HCT116 (cell line): ENCODE measurements at regions not wholly inside any gene's neighbourhood (a gene's known extent, or its start where the extent isn't known, plus 50 kb on each side); places are given as distances from the start of the nearest gene placed in this dataset.

Experiments
- ATAC-seq: fragments of 200-7000 bp; cut with Tn5 transposase; 2 replicates; pipeline ENCODE4 v1.9.1; 2020; ENCODE audit warnings: mild to moderate bottlenecking, moderate library complexity
- BruUV-seq: library from RNA; stranded (reverse); fragments of 400-500 nt; replicated peaks from 2 replicates; lab custom pipeline; 2021; lab: Mats Ljungman, UMichigan
- CTCF ChIA-PET: fragments of 300-600 bp; sonication (Branson Sonifier 250); formaldehyde crosslinking; loops from one replicate; lab custom pipeline; 2021; ENCODE audit warnings: antibody characterized with exemption; lab: Charles Lee
- POLR2A ChIA-PET: fragments of 300-600, 350-600 bp; sonication (Branson Sonifier 250); formaldehyde crosslinking; loops from one replicate; lab custom pipeline; 2021; ENCODE audit warnings: antibody characterized with exemption; lab: Charles Lee
- RAD21 ChIA-PET, 2 experiments: fragments of 300-600 bp; sonication (Branson Sonifier 250); formaldehyde crosslinking; loops; one replicate each; lab custom pipeline; 2023; ENCODE audit warnings: low total read pairs in 2 of 2; ENCODE audit not compliant: uncharacterized antibody in 2 of 2, unreplicated experiment in 2 of 2, low non-redundant PET in 1 of 2; lab: Charles Lee
- DNase-seq: peaks from one replicate; pipeline ENCODE4 v3.0.0-alpha.2; 2010; ENCODE audit warnings: low read depth, low spot score
- H2AFZ ChIP-seq: fragments of 200-600 bp; shearing (Covaris generic), sonication (generic); 2 replicates; pipeline ENCODE4 v1.6.1; 2017; ENCODE audit warnings: low read depth, mixed run types, mixed read lengths, antibody characterized with exemption, low read length; ENCODE audit not compliant: poor library complexity, severe bottlenecking
- H3K27ac ChIP-seq: 2 replicates; pipeline ENCODE4 v1.5.1; 2012; ENCODE audit warnings: low read depth, low read length
- H3K27me3 ChIP-seq: fragments of 200-600 bp; sonication (generic); 2 replicates; pipeline ENCODE4 v1.6.1; 2016; ENCODE audit warnings: mixed run types, low read length, mixed read lengths; ENCODE audit not compliant: insufficient read depth
- H3K36me3 ChIP-seq, 2 experiments: fragments of 200-500 bp in 1 of 2; fragments of 200-600 bp in 1 of 2; sonication (Bioruptor generic) in 1 of 2; sonication (generic) in 1 of 2; 2 replicates each; pipeline versions ENCODE4 v1.5.1 to v1.6.1; 2014 to 2016; ENCODE audit warnings: low read length in 2 of 2, inconsistent platforms in 1 of 2, mixed read lengths in 1 of 2, mixed run types in 1 of 2; ENCODE audit not compliant: insufficient read depth in 2 of 2, control insufficient read depth in 1 of 2
- H3K4me1 ChIP-seq, 2 experiments: fragments of 200-600 bp in 1 of 2; sonication (generic) in 1 of 2; 2 replicates each; pipeline versions ENCODE4 v1.5.1 to v1.6.1; 2012 to 2017; ENCODE audit warnings: low read length in 2 of 2, inconsistent platforms in 1 of 2, mild to moderate bottlenecking in 1 of 2, mixed read lengths in 1 of 2, mixed run types in 1 of 2, moderate library complexity in 1 of 2; ENCODE audit not compliant: insufficient read depth in 2 of 2, control insufficient read depth in 1 of 2
- H3K4me2 ChIP-seq: fragments of 200-600 bp; sonication (generic); 2 replicates; pipeline ENCODE4 v1.6.1; 2017; ENCODE audit warnings: mixed run types, low read length, mixed read lengths
- H3K4me3 ChIP-seq, 2 experiments: fragments of 200-600 bp in 1 of 2; sonication (generic) in 1 of 2; replicated peaks in 1 of 2; 2 replicates each; pipeline ENCODE4 v1.5.1; 2011 to 2016; ENCODE audit warnings: low read length in 2 of 2, control low read depth in 1 of 2, low read depth in 1 of 2, mild to moderate bottlenecking in 1 of 2, mixed read lengths in 1 of 2, mixed run types in 1 of 2
- H3K79me2 ChIP-seq: fragments of 200-600 bp; sonication (generic); 2 replicates; pipeline ENCODE4 v1.6.1; 2017; ENCODE audit warnings: mild to moderate bottlenecking, mixed run types, low read length, moderate library complexity, mixed read lengths; ENCODE audit not compliant: insufficient read depth
- H3K9ac ChIP-seq: fragments of 200-600 bp; sonication (generic); 2 replicates; pipeline ENCODE4 v1.6.1; 2016; ENCODE audit warnings: low read length, mixed read lengths
- H3K9me2 ChIP-seq: fragments of 200-600 bp; sonication (generic), shearing (Covaris generic); 2 replicates; pipeline ENCODE4 v1.6.1; 2017; ENCODE audit warnings: mixed run types, mild to moderate bottlenecking, moderate library complexity; ENCODE audit not compliant: insufficient read depth
- H3K9me3 ChIP-seq, 2 experiments: fragments of 200-500 bp in 1 of 2; fragments of 200-600 bp in 1 of 2; sonication (Bioruptor generic) in 1 of 2; sonication (generic) in 1 of 2; 2 replicates each; pipeline ENCODE4 v1.6.1; 2014 to 2017; ENCODE audit warnings: low read length in 2 of 2, mixed read lengths in 2 of 2, inconsistent platforms in 1 of 2, low read depth in 1 of 2, mild to moderate bottlenecking in 1 of 2, mixed run types in 1 of 2, moderate library complexity in 1 of 2; ENCODE audit not compliant: control insufficient read depth in 1 of 2, insufficient read depth in 1 of 2
- H4K20me1 ChIP-seq: fragments of 200-600 bp; sonication (generic), shearing (Covaris generic); 2 replicates; pipeline ENCODE4 v1.6.1; 2017; ENCODE audit warnings: mixed run types, mild to moderate bottlenecking, moderate library complexity; ENCODE audit not compliant: insufficient read depth
- CBX3 ChIP-seq: IDR thresholded peaks from 2 replicates; pipeline ENCODE4 v1.6.1; 2012; ENCODE audit warnings: low read depth
- CEBPB ChIP-seq: IDR thresholded peaks from 2 replicates; pipeline ENCODE4 v1.6.1; 2012; ENCODE audit warnings: low read depth
- EGR1 ChIP-seq: IDR thresholded peaks from 2 replicates; pipeline ENCODE4 v1.6.1; 2012; ENCODE audit warnings: low read depth
- EZH2 ChIP-seq: fragments of 200-600 bp; sonication (generic); IDR thresholded peaks from 2 replicates; pipeline ENCODE4 v1.6.1; 2017; ENCODE audit warnings: antibody characterized with exemption, mixed run types
- EZH2phosphoT487 ChIP-seq: fragments of 200-600 bp; IDR thresholded peaks from 2 replicates; pipeline ENCODE4 v1.6.1; 2018; ENCODE audit warnings: antibody characterized with exemption, borderline replicate concordance
- FOSL1 ChIP-seq: IDR thresholded peaks from 2 replicates; pipeline ENCODE4 v1.6.1; 2012; ENCODE audit warnings: low read depth
- JUND ChIP-seq: IDR thresholded peaks from 2 replicates; pipeline ENCODE4 v1.6.1; 2012
- POLR2A ChIP-seq: IDR thresholded peaks from 2 replicates; pipeline ENCODE4 v1.7.0; 2011; ENCODE audit warnings: borderline replicate concordance; ENCODE audit not compliant: insufficient read depth, insufficient read length; ENCODE audit errors: extremely low read depth
- POLR2AphosphoS5 ChIP-seq: IDR thresholded peaks from 2 replicates; pipeline ENCODE4 v1.6.1; 2011; ENCODE audit warnings: mild to moderate bottlenecking, low read depth, low read length, moderate library complexity
- SIN3A ChIP-seq: IDR thresholded peaks from 2 replicates; pipeline ENCODE4 v1.6.1; 2012; ENCODE audit warnings: low read depth
- SP1 ChIP-seq: IDR thresholded peaks from 2 replicates; pipeline ENCODE4 v1.6.1; 2012; ENCODE audit warnings: low read depth
- SRF ChIP-seq: IDR thresholded peaks from 2 replicates; pipeline ENCODE4 v1.6.1; 2012; ENCODE audit warnings: low read depth
- TCF7L2 ChIP-seq: IDR thresholded peaks from 2 replicates; pipeline ENCODE4 v1.7.0; 2011; ENCODE audit warnings: borderline replicate concordance, inconsistent platforms; ENCODE audit not compliant: insufficient read depth, insufficient read length; ENCODE audit errors: extremely low read depth
- YY1 ChIP-seq: IDR thresholded peaks from 2 replicates; pipeline ENCODE4 v1.6.1; 2011; ENCODE audit warnings: low read length, low read depth, moderate library complexity, mild to moderate bottlenecking; ENCODE audit not compliant: insufficient replicate concordance; ENCODE audit errors: extremely low read depth
- ZFX ChIP-seq: fragments of 450-650 bp; IDR thresholded peaks from 2 replicates; pipeline ENCODE4 v1.6.1; 2017
- intact Hi-C: fragments of 100-400 bp; cut with micrococcal nuclease; formaldehyde crosslinking; loops from 2 replicates; pipeline ENCODE4 v1.10.0; 2022
- TF ChIP-seq, protein P1 (sequence below): IDR thresholded peaks from 2 replicates; pipeline ENCODE4 v1.6.1; 2011; ENCODE audit warnings: mild to moderate bottlenecking, low read length, moderate library complexity; ENCODE audit not compliant: insufficient replicate concordance; ENCODE audit errors: extremely low read depth
- TF ChIP-seq, protein P2 (sequence below), 3 experiments: fragments of 200-600 bp in 1 of 3; sonication (generic) in 1 of 3; IDR thresholded peaks in 2 of 3; conservative IDR thresholded peaks in 1 of 3; 2 replicates each; pipeline ENCODE4 v1.5.1; 2012 to 2017; ENCODE audit warnings: low read depth in 2 of 3, low read length in 2 of 3, antibody characterized with exemption in 1 of 3, borderline replicate concordance in 1 of 3, control low read depth in 1 of 3, mild to moderate bottlenecking in 1 of 3, mixed read lengths in 1 of 3, mixed run types in 1 of 3, moderate library complexity in 1 of 3; ENCODE audit not compliant: insufficient read depth in 1 of 3
- TF ChIP-seq, protein P3 (sequence below): IDR thresholded peaks from 2 replicates; pipeline ENCODE4 v1.6.1; 2012
- TF ChIP-seq, protein P4 (sequence below): IDR thresholded peaks from 2 replicates; pipeline ENCODE4 v1.6.1; 2012

DNA sequence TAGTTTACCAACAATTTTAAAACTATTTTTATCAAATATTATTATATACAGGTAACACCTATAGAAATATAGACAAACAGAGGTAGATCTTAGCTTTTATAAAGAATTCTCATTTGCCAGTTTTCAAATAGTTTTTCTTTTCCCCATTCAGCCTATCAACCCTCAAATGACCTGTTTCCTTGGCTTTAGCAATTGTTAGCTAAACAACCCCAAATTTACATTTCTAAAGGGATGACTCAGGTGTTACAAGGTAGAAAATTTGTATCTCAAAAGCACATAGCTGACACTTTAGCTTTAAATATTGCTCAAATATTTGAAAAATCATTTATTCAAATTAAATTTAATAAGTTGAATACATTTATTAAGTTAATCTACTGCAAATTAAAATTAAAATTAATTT lies 1207.2 kb downstream of the SLITRK1 start:
- H3K27me3 ChIP-seq, result no peaks in the 10 kb centered on the region
- H4K20me1 ChIP-seq, result no peaks in the 10 kb centered on the region
- H3K4me3 ChIP-seq, result no peak overlapping the region
- H3K27ac ChIP-seq, result no peak overlapping the region
- ChIA-PET CTCF (no interaction called here), POLR2A (interaction anchor here (0.6 kb wide), 1 partner anchor 676 kb away, joined by 4 read pairs; no protein-coding TSS in a partner anchor)
- no peak for ATAC-seq
- no TSS peak for BruUV-seq
- H3K9me3 ChIP-seq, result no peaks in the 10 kb centered on the region
- no peaks in the 10 kb centered on the region for H3K9me2 ChIP-seq
- H3K9ac ChIP-seq, result no peak overlapping the region
- no peaks in the 10 kb centered on the region for H3K79me2 ChIP-seq
- no peaks in the 10 kb centered on the region for H3K4me1 ChIP-seq
- DNase-seq, result no peak
- no peaks in the 10 kb centered on the region for H3K36me3 ChIP-seq
- intact Hi-C loops, result no loop called here
- no peak overlapping the region for H3K4me2 ChIP-seq
- TF ChIP-seq FOSL1 (no peak), EGR1 (no peak), SRF (no peak), CEBPB (no peak), SIN3A (no peak), POLR2AphosphoS5 (no peak), SP1 (no peak), JUND (no peak), CBX3 (no peak), EZH2 (no peak), ZFX (no peak), YY1 (no peak), POLR2A (no peak), TCF7L2 (no peak), EZH2phosphoT487 (no peak)
- TF ChIP-seq, protein P1, sequence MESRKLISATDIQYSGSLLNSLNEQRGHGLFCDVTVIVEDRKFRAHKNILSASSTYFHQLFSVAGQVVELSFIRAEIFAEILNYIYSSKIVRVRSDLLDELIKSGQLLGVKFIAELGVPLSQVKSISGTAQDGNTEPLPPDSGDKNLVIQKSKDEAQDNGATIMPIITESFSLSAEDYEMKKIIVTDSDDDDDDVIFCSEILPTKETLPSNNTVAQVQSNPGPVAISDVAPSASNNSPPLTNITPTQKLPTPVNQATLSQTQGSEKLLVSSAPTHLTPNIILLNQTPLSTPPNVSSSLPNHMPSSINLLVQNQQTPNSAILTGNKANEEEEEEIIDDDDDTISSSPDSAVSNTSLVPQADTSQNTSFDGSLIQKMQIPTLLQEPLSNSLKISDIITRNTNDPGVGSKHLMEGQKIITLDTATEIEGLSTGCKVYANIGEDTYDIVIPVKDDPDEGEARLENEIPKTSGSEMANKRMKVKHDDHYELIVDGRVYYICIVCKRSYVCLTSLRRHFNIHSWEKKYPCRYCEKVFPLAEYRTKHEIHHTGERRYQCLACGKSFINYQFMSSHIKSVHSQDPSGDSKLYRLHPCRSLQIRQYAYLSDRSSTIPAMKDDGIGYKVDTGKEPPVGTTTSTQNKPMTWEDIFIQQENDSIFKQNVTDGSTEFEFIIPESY, result no peak
- TF ChIP-seq, protein P2, sequence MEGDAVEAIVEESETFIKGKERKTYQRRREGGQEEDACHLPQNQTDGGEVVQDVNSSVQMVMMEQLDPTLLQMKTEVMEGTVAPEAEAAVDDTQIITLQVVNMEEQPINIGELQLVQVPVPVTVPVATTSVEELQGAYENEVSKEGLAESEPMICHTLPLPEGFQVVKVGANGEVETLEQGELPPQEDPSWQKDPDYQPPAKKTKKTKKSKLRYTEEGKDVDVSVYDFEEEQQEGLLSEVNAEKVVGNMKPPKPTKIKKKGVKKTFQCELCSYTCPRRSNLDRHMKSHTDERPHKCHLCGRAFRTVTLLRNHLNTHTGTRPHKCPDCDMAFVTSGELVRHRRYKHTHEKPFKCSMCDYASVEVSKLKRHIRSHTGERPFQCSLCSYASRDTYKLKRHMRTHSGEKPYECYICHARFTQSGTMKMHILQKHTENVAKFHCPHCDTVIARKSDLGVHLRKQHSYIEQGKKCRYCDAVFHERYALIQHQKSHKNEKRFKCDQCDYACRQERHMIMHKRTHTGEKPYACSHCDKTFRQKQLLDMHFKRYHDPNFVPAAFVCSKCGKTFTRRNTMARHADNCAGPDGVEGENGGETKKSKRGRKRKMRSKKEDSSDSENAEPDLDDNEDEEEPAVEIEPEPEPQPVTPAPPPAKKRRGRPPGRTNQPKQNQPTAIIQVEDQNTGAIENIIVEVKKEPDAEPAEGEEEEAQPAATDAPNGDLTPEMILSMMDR (IDR thresholded peaks at IDR 0.05 in 2 of 3, conservative IDR thresholded peaks at IDR 0.05 in 1 of 3; ENCODE audit: borderline replicate concordance in 1 of 3, insufficient read depth in 1 of 3, low read depth in 2 of 3, low read length in 2 of 3), result no peak
- TF ChIP-seq, protein P3, sequence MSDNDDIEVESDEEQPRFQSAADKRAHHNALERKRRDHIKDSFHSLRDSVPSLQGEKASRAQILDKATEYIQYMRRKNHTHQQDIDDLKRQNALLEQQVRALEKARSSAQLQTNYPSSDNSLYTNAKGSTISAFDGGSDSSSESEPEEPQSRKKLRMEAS, result no peak
- TF ChIP-seq, protein P4, sequence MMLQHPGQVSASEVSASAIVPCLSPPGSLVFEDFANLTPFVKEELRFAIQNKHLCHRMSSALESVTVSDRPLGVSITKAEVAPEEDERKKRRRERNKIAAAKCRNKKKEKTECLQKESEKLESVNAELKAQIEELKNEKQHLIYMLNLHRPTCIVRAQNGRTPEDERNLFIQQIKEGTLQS, result no peak
- TF ChIP-seq, all 23 proteins: peak for 0
- RAD21 ChIA-PET, result no interaction called here
- H2AFZ ChIP-seq, result no peak overlapping the region
